GM23338 (cell line): ENCODE measurements at regions not wholly inside any gene's neighbourhood (a gene's known extent, or its start where the extent isn't known, plus 50 kb on each side); places are given as distances from the start of the nearest gene placed in this dataset.

ENCODE experiments used
- ATAC-seq: fragments of 200-7000 bp; cut with Tn5 transposase; 3 replicates; pipeline ENCODE4 v1.9.1; 2020
- DNase-seq: peaks from one replicate; pipeline ENCODE4 v3.0.0-alpha.2; 2015; ENCODE audit warnings: low spot score
- H2AFZ ChIP-seq: fragments of 200-600 bp; sonication (generic); 2 replicates; pipeline ENCODE4 v1.8.0; 2016; ENCODE audit warnings: antibody characterized with exemption, mild to moderate bottlenecking, moderate library complexity
- H3F3A ChIP-seq: fragments of 200-600 bp; sonication (generic); replicated peaks from 2 replicates; pipeline ENCODE4 v1.8.0; 2017; ENCODE audit warnings: antibody characterized with exemption, mixed run types, low read depth
- H3K27ac ChIP-seq: fragments of 200-600 bp; sonication (generic); 2 replicates; pipeline ENCODE4 v1.6.1; 2016; ENCODE audit warnings: low read depth
- H3K27me3 ChIP-seq: fragments of 200-600 bp; sonication (generic); 2 replicates; pipeline ENCODE4 v1.8.0; 2016; ENCODE audit warnings: mild to moderate bottlenecking, mixed run types, moderate library complexity; ENCODE audit not compliant: insufficient read depth
- H3K36me3 ChIP-seq: fragments of 200-600 bp; sonication (generic); 2 replicates; pipeline ENCODE4 v1.8.0; 2016; ENCODE audit warnings: mild to moderate bottlenecking; ENCODE audit not compliant: insufficient read depth
- H3K4me1 ChIP-seq: fragments of 200-600 bp; sonication (generic); 2 replicates; pipeline ENCODE4 v1.8.0; 2016; ENCODE audit warnings: mild to moderate bottlenecking, moderate library complexity; ENCODE audit not compliant: insufficient read depth
- H3K4me2 ChIP-seq: fragments of 200-600 bp; sonication (generic); 2 replicates; pipeline ENCODE4 v1.7.1; 2017; ENCODE audit warnings: mixed run types
- H3K4me3 ChIP-seq: fragments of 200-600 bp; sonication (generic); 2 replicates; pipeline ENCODE4 v1.6.1; 2016; ENCODE audit warnings: mixed run types
- H3K79me2 ChIP-seq: fragments of 200-600 bp; sonication (generic); replicated peaks from 2 replicates; pipeline ENCODE4 v1.8.0; 2017; ENCODE audit warnings: mild to moderate bottlenecking; ENCODE audit not compliant: insufficient read depth
- H3K9me2 ChIP-seq: fragments of 200-600 bp; sonication (generic); 2 replicates; pipeline ENCODE4 v1.8.0; 2017; ENCODE audit not compliant: insufficient read depth
- H4K20me1 ChIP-seq: fragments of 200-600 bp; sonication (generic); replicated peaks from 2 replicates; pipeline ENCODE4 v1.8.0; 2017; ENCODE audit warnings: mild to moderate bottlenecking; ENCODE audit not compliant: insufficient read depth
- H3K27ac Mint-ChIP-seq: 2 replicates; pipeline ENCODE4 v1.8.0; 2020; ENCODE audit warnings: inconsistent platforms, mild to moderate bottlenecking, moderate library complexity, mixed read lengths
- H3K27me3 Mint-ChIP-seq: 3 replicates; pipeline ENCODE4 v1.8.0; 2022; ENCODE audit warnings: low read depth, mild to moderate bottlenecking, moderate library complexity, mixed read lengths, inconsistent platforms; ENCODE audit not compliant: insufficient read depth, poor library complexity
- H3K36me3 Mint-ChIP-seq: 3 replicates; pipeline ENCODE4 v1.8.0; 2021; ENCODE audit warnings: low read depth, mild to moderate bottlenecking, inconsistent platforms, moderate library complexity, mixed read lengths
- H3K4me1 Mint-ChIP-seq: 3 replicates; pipeline ENCODE4 v1.8.0; 2020; ENCODE audit warnings: mild to moderate bottlenecking, inconsistent platforms, mixed read lengths
- H3K4me3 Mint-ChIP-seq: 3 replicates; pipeline ENCODE4 v1.8.0; 2021; ENCODE audit warnings: moderate library complexity, mild to moderate bottlenecking, inconsistent platforms, mixed read lengths
- H3K9me3 Mint-ChIP-seq: 3 replicates; pipeline ENCODE4 v1.8.0; 2020; ENCODE audit warnings: moderate library complexity, mild to moderate bottlenecking, inconsistent platforms, mixed read lengths
- CREB1 ChIP-seq: fragments of 250-450 bp; sonication (Bioruptor Pico); IDR thresholded peaks from 2 replicates; pipeline ENCODE4 v1.5.0; 2020; ENCODE audit warnings: low read depth, mild to moderate bottlenecking, moderate library complexity
- EZH2 ChIP-seq: fragments of 200-600 bp; sonication (generic); IDR thresholded peaks from one replicate; pipeline ENCODE4 v1.8.0; 2017; ENCODE audit warnings: antibody characterized with exemption, mild to moderate bottlenecking, low read depth; ENCODE audit not compliant: unreplicated experiment
- STAT1 ChIP-seq: IDR thresholded peaks from one replicate; pipeline ENCODE4 v1.6.1; 2016; ENCODE audit warnings: antibody characterized with exemption; ENCODE audit not compliant: unreplicated experiment
- ZNF114 ChIP-seq: fragments of 250-450 bp; sonication (Bioruptor Pico); IDR thresholded peaks from 2 replicates; pipeline ENCODE4 v1.5.0; 2020; ENCODE audit warnings: mild to moderate bottlenecking, moderate library complexity
- ZNF331 ChIP-seq: fragments of 250-450 bp; sonication (Bioruptor Pico); IDR thresholded peaks from 2 replicates; pipeline ENCODE4 v1.5.0; 2020; ENCODE audit warnings: low read depth, mild to moderate bottlenecking, moderate library complexity
- TF ChIP-seq, protein P1 (sequence below), 2 experiments: fragments of 200-600 bp in 1 of 2; sonication (generic) in 1 of 2; conservative IDR thresholded peaks; 2 replicates each; pipeline versions ENCODE4 v1.5.1 to v1.6.1; 2016 to 2017; ENCODE audit warnings: antibody characterized with exemption in 2 of 2, low read depth in 2 of 2, mild to moderate bottlenecking in 2 of 2, moderate library complexity in 1 of 2
- TF ChIP-seq, protein P2 (sequence below): fragments of 250-450 bp; sonication (Bioruptor Pico); IDR thresholded peaks from 2 replicates; pipeline ENCODE4 v1.5.0; 2020; ENCODE audit warnings: mild to moderate bottlenecking, moderate library complexity
- TF ChIP-seq, protein P3 (sequence below): IDR thresholded peaks from one replicate; pipeline ENCODE4 v1.6.1; 2018; ENCODE audit warnings: antibody characterized with exemption; ENCODE audit not compliant: unreplicated experiment

DNA sequence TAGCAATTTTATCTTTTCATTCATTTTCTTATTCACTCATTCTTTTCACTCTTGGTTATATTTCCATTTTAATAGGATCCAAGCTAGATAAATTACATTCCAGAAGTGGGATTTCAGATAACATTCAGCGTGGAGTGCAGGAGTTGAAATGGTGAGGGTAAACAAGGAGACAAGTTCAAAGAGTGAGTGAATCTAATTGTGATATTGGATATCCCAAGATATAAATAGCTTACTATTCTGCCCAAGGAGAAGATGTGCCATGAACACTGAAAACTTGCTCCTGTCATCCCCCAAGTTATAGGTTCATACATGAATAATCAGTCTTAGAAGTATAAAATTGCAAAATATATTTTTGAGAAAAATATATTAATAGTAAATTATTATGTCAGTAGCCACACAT lies 459.3 kb downstream of the CETN3 start:
- DNase-seq = no peak
- Histone ChIP-seq H3K4me2 (no peak overlapping the region), H3K4me1 (peaks cover 7% of the 10 kb centered on the region; the same call in 1 of the 2 replicates), H3K27me3 (no peaks in the 10 kb centered on the region), H3K27ac (no peak overlapping the region), H4K20me1 (no peaks in the 10 kb centered on the region), H3F3A (no peaks in the 10 kb centered on the region), H2AFZ (no peak overlapping the region), H3K36me3 (no peaks in the 10 kb centered on the region), H3K79me2 (no peaks in the 10 kb centered on the region), H3K4me3 (no peak overlapping the region), H3K9me2 (peaks cover 6% of the 10 kb centered on the region; the same call in 1 of the 2 replicates)
- H3K27me3 Mint-ChIP-seq = peaks cover 3% of the 10 kb centered on the region
- no peaks in the 10 kb centered on the region for H3K9me3 Mint-ChIP-seq
- no peak overlapping the region for H3K27ac Mint-ChIP-seq
- no peak for ATAC-seq
- H3K4me3 Mint-ChIP-seq = no peak overlapping the region
- TF ChIP-seq, protein P1, sequence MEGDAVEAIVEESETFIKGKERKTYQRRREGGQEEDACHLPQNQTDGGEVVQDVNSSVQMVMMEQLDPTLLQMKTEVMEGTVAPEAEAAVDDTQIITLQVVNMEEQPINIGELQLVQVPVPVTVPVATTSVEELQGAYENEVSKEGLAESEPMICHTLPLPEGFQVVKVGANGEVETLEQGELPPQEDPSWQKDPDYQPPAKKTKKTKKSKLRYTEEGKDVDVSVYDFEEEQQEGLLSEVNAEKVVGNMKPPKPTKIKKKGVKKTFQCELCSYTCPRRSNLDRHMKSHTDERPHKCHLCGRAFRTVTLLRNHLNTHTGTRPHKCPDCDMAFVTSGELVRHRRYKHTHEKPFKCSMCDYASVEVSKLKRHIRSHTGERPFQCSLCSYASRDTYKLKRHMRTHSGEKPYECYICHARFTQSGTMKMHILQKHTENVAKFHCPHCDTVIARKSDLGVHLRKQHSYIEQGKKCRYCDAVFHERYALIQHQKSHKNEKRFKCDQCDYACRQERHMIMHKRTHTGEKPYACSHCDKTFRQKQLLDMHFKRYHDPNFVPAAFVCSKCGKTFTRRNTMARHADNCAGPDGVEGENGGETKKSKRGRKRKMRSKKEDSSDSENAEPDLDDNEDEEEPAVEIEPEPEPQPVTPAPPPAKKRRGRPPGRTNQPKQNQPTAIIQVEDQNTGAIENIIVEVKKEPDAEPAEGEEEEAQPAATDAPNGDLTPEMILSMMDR (conservative IDR thresholded peaks at IDR 0.05; ENCODE audit: low read depth in 2 of 2) = no peak
- TF ChIP-seq STAT1 = no peak
- TF ChIP-seq CREB1 = no peak
- H3K36me3 Mint-ChIP-seq = no peaks in the 10 kb centered on the region
- H3K4me1 Mint-ChIP-seq = peaks cover 7% of the 10 kb centered on the region; the same call in 2 of the 3 replicates

DNA sequence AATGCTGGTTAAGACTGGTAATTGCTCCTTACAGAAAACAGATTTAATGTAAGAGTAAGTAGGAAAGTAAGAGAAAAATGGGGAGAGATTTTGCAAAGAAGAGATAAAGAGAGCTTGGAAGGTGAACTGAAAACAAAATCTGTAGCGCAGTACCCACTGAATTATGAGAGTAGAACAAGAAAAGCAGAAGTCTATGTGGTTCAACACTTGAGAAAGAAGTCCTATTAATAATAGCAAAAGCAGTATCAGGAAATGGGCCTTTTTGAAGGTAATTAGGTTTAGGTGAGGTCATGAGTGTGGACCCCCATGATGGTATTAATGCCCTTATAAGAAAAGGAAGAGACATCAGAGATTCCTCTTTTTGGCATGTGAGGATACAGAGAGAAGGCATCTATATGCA lies 460.6 kb downstream of the CETN3 start:
- Histone ChIP-seq H3K79me2 (no peaks in the 10 kb centered on the region), H3K9me2 (peaks cover 6% of the 10 kb centered on the region; the same call in 1 of the 2 replicates), H3K4me3 (no peak overlapping the region), H2AFZ (no peak overlapping the region), H3K36me3 (no peaks in the 10 kb centered on the region), H3K4me1 (peaks cover 15% of the 10 kb centered on the region), H3K4me2 (no peak overlapping the region), H3K27ac (no peak overlapping the region), H3K27me3 (no peaks in the 10 kb centered on the region), H3F3A (no peaks in the 10 kb centered on the region), H4K20me1 (no peaks in the 10 kb centered on the region)
- no peaks in the 10 kb centered on the region for H3K9me3 Mint-ChIP-seq
- H3K4me3 Mint-ChIP-seq = no peak overlapping the region
- H3K4me1 Mint-ChIP-seq = peaks cover 12% of the 10 kb centered on the region; the same call in 2 of the 3 replicates
- H3K27me3 Mint-ChIP-seq = peaks cover 3% of the 10 kb centered on the region
- H3K27ac Mint-ChIP-seq = no peak overlapping the region
- no peaks in the 10 kb centered on the region for H3K36me3 Mint-ChIP-seq
- DNase-seq = no peak
- ATAC-seq = no peak
- TF ChIP-seq, protein P2, sequence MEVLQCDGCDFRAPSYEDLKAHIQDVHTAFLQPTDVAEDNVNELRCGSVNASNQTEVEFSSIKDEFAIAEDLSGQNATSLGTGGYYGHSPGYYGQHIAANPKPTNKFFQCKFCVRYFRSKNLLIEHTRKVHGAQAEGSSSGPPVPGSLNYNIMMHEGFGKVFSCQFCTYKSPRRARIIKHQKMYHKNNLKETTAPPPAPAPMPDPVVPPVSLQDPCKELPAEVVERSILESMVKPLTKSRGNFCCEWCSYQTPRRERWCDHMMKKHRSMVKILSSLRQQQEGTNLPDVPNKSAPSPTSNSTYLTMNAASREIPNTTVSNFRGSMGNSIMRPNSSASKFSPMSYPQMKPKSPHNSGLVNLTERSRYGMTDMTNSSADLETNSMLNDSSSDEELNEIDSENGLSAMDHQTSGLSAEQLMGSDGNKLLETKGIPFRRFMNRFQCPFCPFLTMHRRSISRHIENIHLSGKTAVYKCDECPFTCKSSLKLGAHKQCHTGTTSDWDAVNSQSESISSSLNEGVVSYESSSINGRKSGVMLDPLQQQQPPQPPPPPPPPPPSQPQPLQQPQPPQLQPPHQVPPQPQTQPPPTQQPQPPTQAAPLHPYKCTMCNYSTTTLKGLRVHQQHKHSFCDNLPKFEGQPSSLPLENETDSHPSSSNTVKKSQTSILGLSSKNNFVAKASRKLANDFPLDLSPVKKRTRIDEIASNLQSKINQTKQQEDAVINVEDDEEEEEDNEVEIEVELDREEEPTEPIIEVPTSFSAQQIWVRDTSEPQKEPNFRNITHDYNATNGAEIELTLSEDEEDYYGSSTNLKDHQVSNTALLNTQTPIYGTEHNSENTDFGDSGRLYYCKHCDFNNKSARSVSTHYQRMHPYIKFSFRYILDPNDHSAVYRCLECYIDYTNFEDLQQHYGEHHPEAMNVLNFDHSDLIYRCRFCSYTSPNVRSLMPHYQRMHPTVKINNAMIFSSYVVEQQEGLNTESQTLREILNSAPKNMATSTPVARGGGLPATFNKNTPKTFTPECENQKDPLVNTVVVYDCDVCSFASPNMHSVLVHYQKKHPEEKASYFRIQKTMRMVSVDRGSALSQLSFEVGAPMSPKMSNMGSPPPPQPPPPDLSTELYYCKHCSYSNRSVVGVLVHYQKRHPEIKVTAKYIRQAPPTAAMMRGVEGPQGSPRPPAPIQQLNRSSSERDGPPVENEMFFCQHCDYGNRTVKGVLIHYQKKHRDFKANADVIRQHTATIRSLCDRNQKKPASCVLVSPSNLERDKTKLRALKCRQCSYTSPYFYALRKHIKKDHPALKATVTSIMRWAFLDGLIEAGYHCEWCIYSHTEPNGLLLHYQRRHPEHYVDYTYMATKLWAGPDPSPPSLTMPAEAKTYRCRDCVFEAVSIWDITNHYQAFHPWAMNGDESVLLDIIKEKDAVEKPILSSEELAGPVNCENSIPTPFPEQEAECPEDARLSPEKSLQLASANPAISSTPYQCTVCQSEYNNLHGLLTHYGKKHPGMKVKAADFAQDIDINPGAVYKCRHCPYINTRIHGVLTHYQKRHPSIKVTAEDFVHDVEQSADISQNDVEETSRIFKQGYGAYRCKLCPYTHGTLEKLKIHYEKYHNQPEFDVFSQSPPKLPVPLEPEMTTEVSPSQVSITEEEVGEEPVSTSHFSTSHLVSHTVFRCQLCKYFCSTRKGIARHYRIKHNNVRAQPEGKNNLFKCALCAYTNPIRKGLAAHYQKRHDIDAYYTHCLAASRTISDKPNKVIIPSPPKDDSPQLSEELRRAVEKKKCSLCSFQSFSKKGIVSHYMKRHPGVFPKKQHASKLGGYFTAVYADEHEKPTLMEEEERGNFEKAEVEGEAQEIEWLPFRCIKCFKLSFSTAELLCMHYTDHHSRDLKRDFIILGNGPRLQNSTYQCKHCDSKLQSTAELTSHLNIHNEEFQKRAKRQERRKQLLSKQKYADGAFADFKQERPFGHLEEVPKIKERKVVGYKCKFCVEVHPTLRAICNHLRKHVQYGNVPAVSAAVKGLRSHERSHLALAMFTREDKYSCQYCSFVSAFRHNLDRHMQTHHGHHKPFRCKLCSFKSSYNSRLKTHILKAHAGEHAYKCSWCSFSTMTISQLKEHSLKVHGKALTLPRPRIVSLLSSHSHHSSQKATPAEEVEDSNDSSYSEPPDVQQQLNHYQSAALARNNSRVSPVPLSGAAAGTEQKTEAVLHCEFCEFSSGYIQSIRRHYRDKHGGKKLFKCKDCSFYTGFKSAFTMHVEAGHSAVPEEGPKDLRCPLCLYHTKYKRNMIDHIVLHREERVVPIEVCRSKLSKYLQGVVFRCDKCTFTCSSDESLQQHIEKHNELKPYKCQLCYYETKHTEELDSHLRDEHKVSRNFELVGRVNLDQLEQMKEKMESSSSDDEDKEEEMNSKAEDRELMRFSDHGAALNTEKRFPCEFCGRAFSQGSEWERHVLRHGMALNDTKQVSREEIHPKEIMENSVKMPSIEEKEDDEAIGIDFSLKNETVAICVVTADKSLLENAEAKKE (CRISPR knock-in tag) = no peak
- no peak for TF ChIP-seq CREB1
- TF ChIP-seq EZH2 = no peak
- TF ChIP-seq, protein P3, sequence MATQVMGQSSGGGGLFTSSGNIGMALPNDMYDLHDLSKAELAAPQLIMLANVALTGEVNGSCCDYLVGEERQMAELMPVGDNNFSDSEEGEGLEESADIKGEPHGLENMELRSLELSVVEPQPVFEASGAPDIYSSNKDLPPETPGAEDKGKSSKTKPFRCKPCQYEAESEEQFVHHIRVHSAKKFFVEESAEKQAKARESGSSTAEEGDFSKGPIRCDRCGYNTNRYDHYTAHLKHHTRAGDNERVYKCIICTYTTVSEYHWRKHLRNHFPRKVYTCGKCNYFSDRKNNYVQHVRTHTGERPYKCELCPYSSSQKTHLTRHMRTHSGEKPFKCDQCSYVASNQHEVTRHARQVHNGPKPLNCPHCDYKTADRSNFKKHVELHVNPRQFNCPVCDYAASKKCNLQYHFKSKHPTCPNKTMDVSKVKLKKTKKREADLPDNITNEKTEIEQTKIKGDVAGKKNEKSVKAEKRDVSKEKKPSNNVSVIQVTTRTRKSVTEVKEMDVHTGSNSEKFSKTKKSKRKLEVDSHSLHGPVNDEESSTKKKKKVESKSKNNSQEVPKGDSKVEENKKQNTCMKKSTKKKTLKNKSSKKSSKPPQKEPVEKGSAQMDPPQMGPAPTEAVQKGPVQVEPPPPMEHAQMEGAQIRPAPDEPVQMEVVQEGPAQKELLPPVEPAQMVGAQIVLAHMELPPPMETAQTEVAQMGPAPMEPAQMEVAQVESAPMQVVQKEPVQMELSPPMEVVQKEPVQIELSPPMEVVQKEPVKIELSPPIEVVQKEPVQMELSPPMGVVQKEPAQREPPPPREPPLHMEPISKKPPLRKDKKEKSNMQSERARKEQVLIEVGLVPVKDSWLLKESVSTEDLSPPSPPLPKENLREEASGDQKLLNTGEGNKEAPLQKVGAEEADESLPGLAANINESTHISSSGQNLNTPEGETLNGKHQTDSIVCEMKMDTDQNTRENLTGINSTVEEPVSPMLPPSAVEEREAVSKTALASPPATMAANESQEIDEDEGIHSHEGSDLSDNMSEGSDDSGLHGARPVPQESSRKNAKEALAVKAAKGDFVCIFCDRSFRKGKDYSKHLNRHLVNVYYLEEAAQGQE = no peak
- TF ChIP-seq STAT1 = no peak
- TF ChIP-seq ZNF114 (CRISPR knock-in tag) = no peak
- no peak for TF ChIP-seq ZNF331 (CRISPR knock-in tag)
